Progenitor cell of endocrine pancreas (in vitro differentiated cells): ENCODE measurements at regions not wholly inside any gene's neighbourhood (a gene's known extent, or its start where the extent isn't known, plus 50 kb on each side); places are given as distances from the start of the nearest gene placed in this dataset.
A peak's percentile ranks its signal among the peaks of the same experiment; 100 is the strongest.

Source experiments
- DNase-seq: peaks from one replicate; pipeline ENCODE4 v3.0.0; 2021; ENCODE audit warnings: low spot score; ENCODE audit not compliant: unreplicated experiment
- H3K27ac Mint-ChIP-seq: 2 replicates; pipeline ENCODE4 v1.8.0; 2021; ENCODE audit warnings: mild to moderate bottlenecking, moderate library complexity, mixed read lengths
- H3K27me3 Mint-ChIP-seq: 2 replicates; pipeline ENCODE4 v1.8.0; 2021; ENCODE audit warnings: mixed read lengths
- H3K36me3 Mint-ChIP-seq: 2 replicates; pipeline ENCODE4 v1.8.0; 2022; ENCODE audit warnings: mixed read lengths; ENCODE audit not compliant: insufficient read depth
- H3K4me1 Mint-ChIP-seq: 2 replicates; pipeline ENCODE4 v1.8.0; 2021; ENCODE audit warnings: low read depth, mixed read lengths
- H3K4me3 Mint-ChIP-seq: 2 replicates; pipeline ENCODE4 v1.8.0; 2021; ENCODE audit warnings: low read depth, mild to moderate bottlenecking, moderate library complexity, mixed read lengths
- H3K9me3 Mint-ChIP-seq: 2 replicates; pipeline ENCODE4 v1.8.0; 2021; ENCODE audit warnings: low read depth, mixed read lengths
- CTCF ChIP-seq: fragments of 200-600 bp; sonication (generic); IDR thresholded peaks from one replicate; pipeline ENCODE4 v1.5.0; 2021; ENCODE audit warnings: antibody characterized with exemption, mild to moderate bottlenecking; ENCODE audit not compliant: unreplicated experiment

GRCh38 chr13:72230131-72230530 lies 363.1 kb upstream of the DACH1 start:
- Mint-ChIP-seq H3K27me3 (peaks cover 4% of the 10 kb centered on the region), H3K4me1 (no peaks in the 10 kb centered on the region), H3K36me3 (no peaks in the 10 kb centered on the region), H3K9me3 (no peaks in the 10 kb centered on the region), H3K27ac (no peak overlapping the region), H3K4me3 (no peak overlapping the region)
- no peak for TF ChIP-seq CTCF
- DNase-seq, result no peak

- no peaks in the 10 kb centered on the region for H3K9me3 Mint-ChIP-seq
- no peak for TF ChIP-seq CTCF
- peaks cover 4% of the 10 kb centered on the region for H3K27me3 Mint-ChIP-seq
- DNase-seq, result no peak
- no peak overlapping the region for H3K4me3 Mint-ChIP-seq
- no peaks in the 10 kb centered on the region for H3K4me1 Mint-ChIP-seq
- H3K27ac Mint-ChIP-seq, result no peak overlapping the region
- no peaks in the 10 kb centered on the region for H3K36me3 Mint-ChIP-seq
These were observed 362.1 kb upstream of the DACH1 start for GRCh38 chr13:72229067-72229466.

- no peak overlapping the region for H3K27ac Mint-ChIP-seq
- H3K4me1 Mint-ChIP-seq, result no peaks in the 10 kb centered on the region
- DNase-seq, result no peak
- peak; percentile 72 for TF ChIP-seq CTCF
- H3K9me3 Mint-ChIP-seq, result no peaks in the 10 kb centered on the region
- no peaks in the 10 kb centered on the region for H3K27me3 Mint-ChIP-seq
- H3K4me3 Mint-ChIP-seq, result no peak overlapping the region
- no peaks in the 10 kb centered on the region for H3K36me3 Mint-ChIP-seq
These were observed 354.4 kb upstream of the DACH1 start for GRCh38 chr13:72221276-72221962.

GRCh38 chr13:72218966-72219365 lies 352.0 kb upstream of the DACH1 start:
- no peak for TF ChIP-seq CTCF
- no peaks in the 10 kb centered on the region for H3K36me3 Mint-ChIP-seq
- no peak overlapping the region for H3K27ac Mint-ChIP-seq
- no peaks in the 10 kb centered on the region for H3K4me1 Mint-ChIP-seq
- H3K27me3 Mint-ChIP-seq, result no peaks in the 10 kb centered on the region
- DNase-seq, result no peak
- H3K4me3 Mint-ChIP-seq, result no peak overlapping the region
- H3K9me3 Mint-ChIP-seq, result no peaks in the 10 kb centered on the region

GRCh38 chr13:72217142-72217541 lies 350.1 kb upstream of the DACH1 start:
- Mint-ChIP-seq H3K4me1 (no peaks in the 10 kb centered on the region), H3K27ac (no peak overlapping the region), H3K27me3 (no peaks in the 10 kb centered on the region), H3K4me3 (no peak overlapping the region), H3K9me3 (no peaks in the 10 kb centered on the region), H3K36me3 (no peaks in the 10 kb centered on the region)
- DNase-seq, result no peak
- no peak for TF ChIP-seq CTCF
